GM18520 (cell line): ENCODE measurements at regions not wholly inside any gene's neighbourhood (a gene's known extent, or its start where the extent isn't known, plus 50 kb on each side); places are given as distances from the start of the nearest gene placed in this dataset.
"Not testable (repeated sequence)": the region's sequence is repeated elsewhere in the genome, so short reads cannot be mapped to it uniquely, and the experiment has no call there.

ENCODE experiments used
- ATAC-seq: cut with Tn5 transposase; IDR thresholded peaks from one replicate; pipeline ENCODE4 v1.9.1; 2021; ENCODE audit not compliant: unreplicated experiment

- no peak for ATAC-seq
Measured at GRCh38 chr7:125065001-125065400, 135.4 kb upstream of the POT1 start.

- ATAC-seq: no peak
Measured at GRCh38 chr7:125061776-125062397, 132.3 kb upstream of the POT1 start.

GRCh38 chr7:125061083-125061745, 131.6 kb upstream of the POT1 start:
- ATAC-seq: not testable (repeated sequence)

- no peak for ATAC-seq
Measured at GRCh38 chr7:125059861-125060456, 130.3 kb upstream of the POT1 start.

- no peak for ATAC-seq
Measured at GRCh38 chr7:125057963-125058362, 128.3 kb upstream of the POT1 start.

GRCh38 chr7:125055376-125055775, 125.8 kb upstream of the POT1 start:
- ATAC-seq: no peak

- no peak for ATAC-seq
Measured at GRCh38 chr7:125046767-125047166, 117.1 kb upstream of the POT1 start.

GRCh38 chr7:125033506-125033905, 103.9 kb upstream of the POT1 start:
- ATAC-seq: no peak

GRCh38 chr7:125032943-125033342, 103.3 kb upstream of the POT1 start:
- no peak for ATAC-seq

GRCh38 chr7:125030756-125031387, 101.2 kb upstream of the POT1 start:
- no peak for ATAC-seq

- no peak for ATAC-seq
Measured at GRCh38 chr7:125025620-125026019, 96.0 kb upstream of the POT1 start.

GRCh38 chr7:125020801-125021200, 91.2 kb upstream of the POT1 start:
- no peak for ATAC-seq

- ATAC-seq: no peak
Measured at GRCh38 chr7:125010540-125010939, 80.9 kb upstream of the POT1 start.

- ATAC-seq: no peak
Measured at GRCh38 chr7:124996778-124997177, 67.2 kb upstream of the POT1 start.

GRCh38 chr7:124992851-124993562, 63.4 kb upstream of the POT1 start:
- ATAC-seq: no peak

GRCh38 chr7:124989911-124990310, 60.3 kb upstream of the POT1 start:
- no peak for ATAC-seq
